ENCODE measurements at regions not wholly inside any gene's neighbourhood (a gene's known extent, or its start where the extent isn't known, plus 50 kb on each side); places are given as distances from the start of the nearest gene placed in this dataset.
"Not testable (repeated sequence)": the region's sequence is repeated elsewhere in the genome, so short reads cannot be mapped to it uniquely, and the experiment has no call there.

DNA sequence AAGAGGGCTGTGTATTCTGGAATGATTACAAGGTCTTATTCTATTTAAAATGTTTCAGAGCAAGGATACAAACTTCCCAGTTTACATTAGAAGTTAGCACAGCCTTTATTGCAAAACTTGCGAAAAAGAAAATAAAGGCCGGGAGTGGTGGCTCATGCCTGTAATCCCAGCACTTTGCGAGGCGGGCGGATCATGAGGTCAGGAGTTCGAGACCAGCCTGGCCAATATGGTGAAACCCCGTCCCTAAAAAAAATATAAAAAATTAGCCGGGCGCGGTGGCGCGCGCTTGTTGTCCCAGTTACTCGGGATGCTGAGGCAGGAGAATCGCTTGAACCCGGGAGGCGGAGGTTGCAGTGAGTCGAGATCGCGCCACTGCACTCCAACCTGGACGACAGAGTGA lies 87.1 kb downstream of the TRIM27 start:
- not testable (repeated sequence) for DNase-seq

DNA sequence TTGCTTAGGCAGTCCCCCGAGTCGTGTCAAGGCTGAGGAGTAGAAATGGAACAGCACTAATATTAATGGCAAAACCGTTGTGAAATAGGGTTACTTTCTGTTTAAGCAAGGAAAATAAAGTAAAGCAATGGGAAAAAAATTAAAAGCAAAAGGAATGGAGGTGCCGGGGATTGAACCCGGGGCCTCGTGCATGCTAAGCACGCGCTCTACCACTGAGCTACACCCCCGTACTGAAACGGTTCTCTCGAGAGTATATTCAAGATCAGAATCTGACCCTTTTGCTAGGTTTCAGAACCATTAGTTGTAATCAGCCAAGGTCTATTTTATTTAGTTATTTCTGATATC lies 85.5 kb downstream of the TRIM27 start:
- peak in 46 of 58 donors; percentile 4 to 86 (median 60) for DNase-seq

DNA sequence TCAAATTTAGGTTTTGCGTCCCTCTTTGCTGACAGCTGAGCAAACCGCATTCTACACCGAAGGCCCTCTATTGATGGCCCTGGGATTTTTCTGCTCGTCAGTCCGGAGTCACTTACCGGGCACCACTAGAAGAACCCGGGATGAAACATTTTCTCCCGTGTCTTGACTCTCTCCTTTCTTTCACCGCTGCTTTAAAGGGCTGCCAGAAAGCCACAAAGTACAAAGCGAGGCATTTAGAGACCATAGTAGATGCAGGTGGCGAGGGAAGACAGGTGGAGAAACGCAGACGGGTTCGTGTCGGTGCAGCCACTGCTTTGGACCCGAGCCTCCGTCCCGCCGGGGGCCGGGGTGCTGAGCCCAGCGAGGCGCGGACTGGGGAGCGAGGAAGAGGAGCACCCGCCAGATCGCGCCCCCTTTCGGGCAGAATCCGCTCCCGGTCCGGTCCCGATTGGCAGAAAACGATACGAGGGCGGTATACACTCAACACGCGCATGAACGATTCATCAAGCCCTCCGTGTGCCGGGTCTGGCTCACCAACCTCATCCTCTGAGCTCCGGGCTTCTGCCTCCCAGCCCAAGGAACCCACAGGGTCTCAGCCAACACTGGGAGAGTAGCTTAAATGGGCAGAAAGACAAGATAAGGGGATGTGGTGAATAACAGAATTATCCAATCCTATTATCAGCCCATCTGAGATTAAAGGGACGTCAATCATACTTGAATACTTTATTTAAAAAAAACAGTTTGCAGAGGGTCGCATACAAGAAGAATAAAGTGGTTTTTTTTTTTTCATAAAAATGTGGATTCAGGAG lies 84.9 kb downstream of the TRIM27 start:
- peak in 56 of 58 donors; percentile 28 to 90 (median 74) for DNase-seq

GRCh38 chr6:28839443-28840120 lies 84.2 kb downstream of the TRIM27 start:
- no peak for DNase-seq

GRCh38 chr6:28841290-28841689 lies 82.5 kb downstream of the TRIM27 start:
- no peak for DNase-seq

DNA sequence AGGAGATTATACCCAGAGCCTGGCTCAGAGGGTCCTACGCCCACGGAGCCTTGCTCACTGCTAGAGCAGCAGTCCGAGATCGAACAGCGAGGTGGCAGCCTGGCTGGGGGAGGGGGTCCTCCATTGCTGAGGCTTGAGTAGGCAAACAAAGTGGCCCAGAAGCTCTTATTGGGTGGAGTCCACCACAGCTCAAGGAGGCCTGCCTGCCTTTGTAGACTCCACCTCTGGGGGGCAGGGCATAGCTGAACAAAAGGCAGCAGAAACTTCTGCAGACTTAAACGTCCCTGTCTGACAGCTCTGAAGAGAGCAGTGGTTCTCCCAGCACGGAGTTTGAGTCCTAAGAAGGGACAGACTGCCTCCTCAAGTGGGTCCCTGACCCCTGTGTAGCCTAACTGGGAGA lies 75.0 kb downstream of the TRIM27 start:
- not testable (repeated sequence) for DNase-seq
